T-cell (primary cell): ENCODE measurements at regions not wholly inside any gene's neighbourhood (a gene's known extent, or its start where the extent isn't known, plus 50 kb on each side); places are given as distances from the start of the nearest gene placed in this dataset.

ENCODE experiments used
- ATAC-seq, 4 experiments: fragments of 200-7000 bp in 3 of 4; fragments of 150-1000 bp in 1 of 4; cut with Tn5 transposase; replicated peaks in 1 of 4; 1 replicate in 3 of 4; 2 replicates in 1 of 4; pipeline ENCODE4 v1.10.0; 2021; ENCODE audit warnings: moderate library complexity in 3 of 4, mild to moderate bottlenecking in 2 of 4, moderate number of reproducible peaks in 1 of 4
- CTCF ChIA-PET, 2 donors: fragments of 300-600 bp; sonication (Branson Sonifier 250); formaldehyde crosslinking; loops; one replicate each; lab custom pipeline; 2022; ENCODE audit warnings: antibody characterized with exemption in 2 of 2; lab: Charles Lee
- POLR2A ChIA-PET, 2 donors: fragments of 300-600 bp; sonication (Branson Sonifier 250); formaldehyde crosslinking; loops; one replicate each; lab custom pipeline; 2022; ENCODE audit warnings: antibody characterized with exemption in 2 of 2; lab: Charles Lee
- DNase-seq, 35 experiments: peaks; one replicate each; pipeline versions ENCODE4 v3.0.0 to v3.0.0-alpha.2; 2013 to 2023
- H3K27ac ChIP-seq: one replicate; pipeline ENCODE4 v1.5.1; 2013; ENCODE audit warnings: low read length
- H3K27me3 ChIP-seq, 2 experiments: replicated peaks in 1 of 2; 1 replicate in 1 of 2; 2 replicates in 1 of 2; pipeline versions ENCODE4 v1.6.1 to v1.7.0; 2013; ENCODE audit warnings: low read length in 1 of 2, mixed read lengths in 1 of 2; ENCODE audit not compliant: control insufficient read depth in 2 of 2, insufficient read depth in 2 of 2; ENCODE audit errors: extremely low read depth in 1 of 2
- H3K36me3 ChIP-seq, 2 donors: 1 replicate in 1 of 2; 2 replicates in 1 of 2; pipeline versions ENCODE4 v1.6.1 to v1.7.0; 2013; ENCODE audit warnings: low read length in 1 of 2; ENCODE audit not compliant: control insufficient read depth in 2 of 2, insufficient read depth in 1 of 2; ENCODE audit errors: extremely low read depth in 1 of 2
- H3K4me1 ChIP-seq, 2 experiments: 1 replicate in 1 of 2; 2 replicates in 1 of 2; pipeline versions ENCODE4 v1.6.1 to v1.7.0; 2013; ENCODE audit warnings: low read length in 2 of 2, mixed read lengths in 1 of 2; ENCODE audit not compliant: insufficient read depth in 2 of 2, control insufficient read depth in 1 of 2; ENCODE audit errors: extremely low read depth in 1 of 2
- H3K4me3 ChIP-seq, 2 donors: 1 replicate in 1 of 2; 2 replicates in 1 of 2; pipeline versions ENCODE4 v1.5.1 to v1.7.0; 2013; ENCODE audit warnings: mild to moderate bottlenecking in 2 of 2, low read length in 1 of 2, moderate library complexity in 1 of 2; ENCODE audit not compliant: control insufficient read depth in 1 of 2; ENCODE audit errors: extremely low read depth in 1 of 2
- H3K9me3 ChIP-seq: 2 replicates; pipeline ENCODE4 v1.7.0; 2013
- H3K27ac Mint-ChIP-seq, 2 donors: one replicate each; pipeline ENCODE4 v1.8.0; 2020 to 2021; ENCODE audit warnings: mild to moderate bottlenecking in 2 of 2, mixed read lengths in 2 of 2
- H3K27me3 Mint-ChIP-seq, 2 donors: one replicate each; pipeline ENCODE4 v1.8.0; 2021 to 2022; ENCODE audit warnings: mixed read lengths in 2 of 2
- H3K36me3 Mint-ChIP-seq: one replicate; pipeline ENCODE4 v1.8.0; 2021; ENCODE audit warnings: mixed read lengths
- H3K4me1 Mint-ChIP-seq, 3 donors: one replicate each; pipeline ENCODE4 v1.8.0; 2020 to 2022; ENCODE audit warnings: mixed read lengths in 3 of 3, mild to moderate bottlenecking in 1 of 3
- H3K4me3 Mint-ChIP-seq, 3 donors: one replicate each; pipeline ENCODE4 v1.8.0; 2020 to 2022; ENCODE audit warnings: mild to moderate bottlenecking in 3 of 3, mixed read lengths in 3 of 3, moderate library complexity in 3 of 3
- H3K9me3 Mint-ChIP-seq, 3 donors: one replicate each; pipeline ENCODE4 v1.8.0; 2020 to 2022; ENCODE audit warnings: mixed read lengths in 3 of 3
- WGBS: methylation state at CpG from one replicate; pipeline ENCODE4 v1.1.5; 2013; ENCODE audit warnings: missing lambda C conversion rate; ENCODE audit not compliant: insufficient coverage; 5-methylcytosine and 5-hydroxymethylcytosine counted together

- Histone ChIP-seq H3K9me3 (no peaks in the 10 kb centered on the region), H3K4me1 (no peaks in the 10 kb centered on the region), H3K27ac (no peak overlapping the region), H3K36me3 (no peaks in the 10 kb centered on the region), H3K27me3 (peaks cover 0 to 5% of the 10 kb centered on the region in 2 experiments), H3K4me3 (no peak overlapping the region)
- no peaks in the 10 kb centered on the region for H3K4me1 Mint-ChIP-seq
- ChIA-PET CTCF (no interaction called here), POLR2A (no interaction called here)
- no peak overlapping the region for H3K27ac Mint-ChIP-seq
- peaks cover 4 to 6% of the 10 kb centered on the region in 2 donors for H3K27me3 Mint-ChIP-seq
- DNase-seq (no peak), ATAC-seq (no peak)
- no peaks in the 10 kb centered on the region for H3K36me3 Mint-ChIP-seq
- WGBS = 82% methylated on average over 4 of the region's 4 CpGs
- H3K4me3 Mint-ChIP-seq = no peak overlapping the region
- peaks cover 0 to 7% (median 0%) of the 10 kb centered on the region in 3 donors for H3K9me3 Mint-ChIP-seq
Measured at GRCh38 chr13:44747179-44747578, 171.0 kb upstream of the TSC22D1 start.

- ChIA-PET CTCF (no interaction called here), POLR2A (no interaction called here)
- no peak overlapping the region for H3K27ac ChIP-seq
- Mint-ChIP-seq H3K4me1 (no peaks in the 10 kb centered on the region), H3K27me3 (peaks cover 4 to 6% of the 10 kb centered on the region in 2 donors), H3K27ac (no peak overlapping the region), H3K9me3 (peaks cover 0 to 7% (median 0%) of the 10 kb centered on the region in 3 donors), H3K4me3 (no peak overlapping the region), H3K36me3 (no peaks in the 10 kb centered on the region)
- no peaks in the 10 kb centered on the region for H3K9me3 ChIP-seq
- ATAC-seq (no peak), DNase-seq (no peak)
- no peaks in the 10 kb centered on the region for H3K4me1 ChIP-seq
- H3K4me3 ChIP-seq = no peak overlapping the region
- H3K36me3 ChIP-seq = no peaks in the 10 kb centered on the region
- peaks cover 0 to 5% of the 10 kb centered on the region in 2 experiments for H3K27me3 ChIP-seq
- WGBS = 80% methylated on average over 4 of the region's 5 CpGs
Measured at GRCh38 chr13:44746690-44747089, 170.6 kb upstream of the TSC22D1 start.

- ATAC-seq (no peak), DNase-seq (no peak)
- H3K4me1 ChIP-seq = no peaks in the 10 kb centered on the region
- Mint-ChIP-seq H3K4me1 (no peaks in the 10 kb centered on the region), H3K27ac (no peak overlapping the region), H3K4me3 (no peak overlapping the region), H3K27me3 (peaks cover 4 to 6% of the 10 kb centered on the region in 2 donors), H3K36me3 (no peaks in the 10 kb centered on the region), H3K9me3 (peaks cover 0 to 7% (median 0%) of the 10 kb centered on the region in 3 donors)
- H3K27ac ChIP-seq = no peak overlapping the region
- no peaks in the 10 kb centered on the region for H3K9me3 ChIP-seq
- ChIA-PET CTCF (no interaction called here), POLR2A (no interaction called here)
- 93% methylated on average over 8 of the region's 10 CpGs for WGBS
- H3K4me3 ChIP-seq = no peak overlapping the region
- no peaks in the 10 kb centered on the region for H3K36me3 ChIP-seq
- H3K27me3 ChIP-seq = peaks cover 0 to 5% of the 10 kb centered on the region in 2 experiments
Measured at GRCh38 chr13:44744880-44745633, 168.9 kb upstream of the TSC22D1 start.

GRCh38 chr13:44739539-44739938 lies 163.4 kb upstream of the TSC22D1 start:
- ChIA-PET POLR2A (no interaction called here), CTCF (no interaction called here)
- Mint-ChIP-seq H3K36me3 (no peaks in the 10 kb centered on the region), H3K4me1 (no peaks in the 10 kb centered on the region), H3K9me3 (peaks cover 0 to 7% (median 0%) of the 10 kb centered on the region in 3 donors), H3K27me3 (peaks cover 0 to under 1% of the 10 kb centered on the region in 2 donors), H3K27ac (no peak overlapping the region), H3K4me3 (no peak overlapping the region)
- ATAC-seq (no peak), DNase-seq (no peak)
- Histone ChIP-seq H3K27me3 (no peaks in the 10 kb centered on the region), H3K4me3 (no peak overlapping the region), H3K36me3 (no peaks in the 10 kb centered on the region), H3K27ac (no peak overlapping the region), H3K4me1 (no peaks in the 10 kb centered on the region), H3K9me3 (no peaks in the 10 kb centered on the region)
- no CpG with 5 or more reads among the region's 7 CpGs for WGBS

GRCh38 chr13:44739120-44739519 lies 163.0 kb upstream of the TSC22D1 start:
- Histone ChIP-seq H3K4me3 (no peak overlapping the region), H3K27me3 (no peaks in the 10 kb centered on the region), H3K27ac (no peak overlapping the region), H3K36me3 (no peaks in the 10 kb centered on the region), H3K4me1 (no peaks in the 10 kb centered on the region), H3K9me3 (no peaks in the 10 kb centered on the region)
- DNase-seq (no peak), ATAC-seq (no peak)
- POLR2A ChIA-PET = no interaction called here
- H3K27me3 Mint-ChIP-seq = peaks cover 0 to 1% of the 10 kb centered on the region in 2 donors
- CTCF ChIA-PET = interaction anchor here in 1 of 2 donors (0.5 kb wide), 1 partner anchor 72 kb away, joined by 3 read pairs; no protein-coding TSS in a partner anchor
- peaks cover 0 to 7% (median 0%) of the 10 kb centered on the region in 3 donors for H3K9me3 Mint-ChIP-seq
- no peaks in the 10 kb centered on the region for H3K4me1 Mint-ChIP-seq
- H3K36me3 Mint-ChIP-seq = no peaks in the 10 kb centered on the region
- WGBS = 81% methylated on average over 4 of the region's 4 CpGs
- H3K4me3 Mint-ChIP-seq = no peak overlapping the region
- H3K27ac Mint-ChIP-seq = no peak overlapping the region

GRCh38 chr13:44738463-44738862 lies 162.3 kb upstream of the TSC22D1 start:
- H3K36me3 ChIP-seq = no peaks in the 10 kb centered on the region
- no peak overlapping the region for H3K27ac Mint-ChIP-seq
- no CpG with 5 or more reads among the region's 2 CpGs for WGBS
- H3K4me1 Mint-ChIP-seq = no peaks in the 10 kb centered on the region
- no peaks in the 10 kb centered on the region for H3K9me3 ChIP-seq
- ATAC-seq (no peak), DNase-seq (no peak)
- H3K9me3 Mint-ChIP-seq = peaks cover 0 to 2% (median 0%) of the 10 kb centered on the region in 3 donors
- no peaks in the 10 kb centered on the region for H3K36me3 Mint-ChIP-seq
- no peak overlapping the region for H3K4me3 ChIP-seq
- peaks cover 0 to 1% of the 10 kb centered on the region in 2 donors for H3K27me3 Mint-ChIP-seq
- H3K27me3 ChIP-seq = no peaks in the 10 kb centered on the region
- CTCF ChIA-PET = interaction anchor here in 1 of 2 donors (0.5 kb wide), 1 partner anchor 73 kb away, joined by 3 read pairs; no protein-coding TSS in a partner anchor
- POLR2A ChIA-PET = no interaction called here
- no peak overlapping the region for H3K4me3 Mint-ChIP-seq
- H3K27ac ChIP-seq = no peak overlapping the region
- H3K4me1 ChIP-seq = no peaks in the 10 kb centered on the region
